ENCODE measurements at regions not wholly inside any gene's neighbourhood (a gene's known extent, or its start where the extent isn't known, plus 50 kb on each side); places are given as distances from the start of the nearest gene placed in this dataset.
A peak's percentile ranks its signal among the peaks of the same experiment; 100 is the strongest.
"Not testable (repeated sequence)": the region's sequence is repeated elsewhere in the genome, so short reads cannot be mapped to it uniquely, and the experiment has no call there.

DNA sequence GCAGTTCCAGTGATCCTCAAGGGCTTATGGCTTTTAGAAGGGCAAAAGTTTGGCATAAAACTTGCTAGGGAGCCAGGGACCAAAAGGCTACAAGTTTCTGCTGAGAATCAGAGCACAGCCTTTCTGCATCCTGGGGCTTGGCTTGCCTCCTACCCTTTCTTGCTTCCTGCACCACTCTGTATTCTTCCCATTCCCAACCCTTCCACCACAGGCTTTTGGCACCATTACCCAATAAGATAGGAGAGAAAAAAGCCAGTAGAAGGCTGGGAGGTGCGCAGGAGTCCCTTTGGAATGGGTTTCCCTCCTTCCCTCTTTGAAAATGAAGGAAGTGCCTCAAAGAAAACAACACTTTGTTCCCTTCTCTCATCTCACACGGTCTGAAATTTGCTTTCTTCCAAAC, 268.6 kb downstream of the PDCD6IP start:
- DNase-seq: no peak

GRCh38 chr3:34067536-34068051, 269.2 kb downstream of the PDCD6IP start:
- no peak for DNase-seq

- no peak for DNase-seq
These were observed 270.1 kb downstream of the PDCD6IP start for GRCh38 chr3:34068505-34068904.

DNA sequence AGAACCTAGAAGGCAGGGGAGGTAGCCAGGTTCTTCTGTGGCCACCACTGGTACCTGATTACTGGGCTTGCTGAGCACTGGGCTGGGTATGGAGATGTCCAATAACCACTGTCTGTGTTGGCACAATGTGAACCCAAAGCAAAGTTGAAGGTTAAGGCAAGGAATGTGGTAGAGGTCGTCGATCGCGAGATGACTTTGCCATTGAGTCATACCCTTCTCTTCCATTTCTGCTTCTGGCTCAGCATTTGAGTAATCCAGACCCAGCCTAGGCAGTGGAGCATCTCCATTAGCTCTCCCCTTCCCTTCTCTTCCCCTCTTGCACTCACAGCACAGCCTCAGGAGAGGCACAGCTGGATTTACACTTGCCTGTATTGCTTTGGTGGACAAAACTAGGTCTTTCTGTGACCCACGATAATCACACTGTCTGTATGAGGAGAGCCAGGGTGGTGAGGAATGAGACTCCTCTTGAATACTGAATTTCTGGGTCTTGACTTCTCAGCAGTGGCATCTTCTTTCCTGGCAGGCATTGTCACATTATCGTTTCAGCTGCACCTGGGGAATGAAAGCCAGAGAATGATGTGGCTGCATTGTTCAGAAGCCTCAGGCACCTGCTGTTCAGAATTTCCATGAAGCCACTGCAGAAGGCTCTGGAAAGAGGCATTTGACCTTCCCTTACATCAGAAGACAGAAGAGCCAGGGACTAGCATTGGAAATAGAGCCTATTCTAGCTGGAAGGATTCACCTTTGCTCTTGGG, 272.6 kb downstream of the PDCD6IP start:
- no peak for DNase-seq

DNA sequence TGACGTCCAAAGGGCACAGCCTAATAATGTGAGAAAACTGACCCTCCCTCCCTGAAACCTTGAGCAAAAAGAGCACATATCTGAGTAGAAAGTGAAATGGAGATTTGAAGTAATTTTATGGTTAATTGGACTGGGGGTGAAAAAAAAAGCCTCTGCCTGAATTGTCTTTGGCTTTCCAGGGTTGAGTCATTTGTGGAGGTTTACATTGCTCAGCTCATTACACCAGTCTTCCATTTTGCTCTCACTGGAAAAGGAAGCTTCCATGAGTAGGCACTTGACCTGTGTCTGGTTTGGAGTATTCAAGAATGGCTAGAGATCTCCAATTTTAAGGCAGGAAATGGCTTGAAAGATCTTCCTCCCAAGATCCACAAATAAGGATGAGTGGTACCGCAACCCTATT, 273.9 kb downstream of the PDCD6IP start:
- DNase-seq: no peak

GRCh38 chr3:34073111-34073510, 274.7 kb downstream of the PDCD6IP start:
- no peak for DNase-seq

- DNase-seq: no peak
These were observed 275.5 kb downstream of the PDCD6IP start for GRCh38 chr3:34073961-34074360.

GRCh38 chr3:34075975-34076374, 277.5 kb downstream of the PDCD6IP start:
- no peak for DNase-seq

DNA sequence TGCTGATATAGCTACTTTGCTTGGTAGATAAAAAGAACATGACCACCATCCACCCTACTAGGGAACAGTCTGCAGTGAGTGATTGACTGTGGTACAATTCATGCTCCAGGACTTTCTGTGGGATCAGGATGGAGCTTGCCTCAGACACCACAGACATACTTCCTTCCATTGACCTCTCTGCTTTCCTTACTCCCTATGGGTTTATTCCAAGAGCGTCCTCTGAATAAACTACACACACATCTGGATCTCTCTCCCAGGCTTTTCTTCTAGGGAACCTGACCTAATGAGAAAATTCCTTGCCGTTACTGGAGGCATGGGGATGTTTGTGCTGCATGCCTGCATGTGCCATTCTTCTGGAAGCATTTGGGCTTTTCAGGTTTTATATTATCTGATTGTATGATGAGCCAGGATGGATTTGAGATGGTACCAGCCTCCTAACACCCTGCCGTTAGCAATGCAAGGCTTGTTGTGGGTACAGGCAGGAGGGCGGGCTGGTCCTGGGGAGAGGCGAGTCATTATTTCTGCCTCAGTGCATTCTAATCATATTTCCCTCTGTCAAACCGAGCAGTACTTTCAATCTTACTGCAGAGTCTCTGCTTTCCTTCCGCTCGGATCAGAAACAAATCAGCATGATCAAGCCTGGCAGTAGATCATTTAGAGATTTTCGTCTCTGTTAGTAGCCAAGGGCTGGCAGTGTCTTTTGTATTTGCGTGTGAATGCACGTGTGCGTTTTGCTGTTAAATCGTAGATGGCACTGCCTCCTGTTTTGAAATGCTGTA, 279.2 kb downstream of the PDCD6IP start:
- DNase-seq: no peak

- DNase-seq: no peak
These were observed 280.0 kb downstream of the PDCD6IP start for GRCh38 chr3:34078418-34078817.

- not testable (repeated sequence) for DNase-seq
These were observed 281.4 kb downstream of the PDCD6IP start for GRCh38 chr3:34079849-34080248.

GRCh38 chr3:34090379-34090778, 291.9 kb downstream of the PDCD6IP start:
- DNase-seq: not testable (repeated sequence)

DNA sequence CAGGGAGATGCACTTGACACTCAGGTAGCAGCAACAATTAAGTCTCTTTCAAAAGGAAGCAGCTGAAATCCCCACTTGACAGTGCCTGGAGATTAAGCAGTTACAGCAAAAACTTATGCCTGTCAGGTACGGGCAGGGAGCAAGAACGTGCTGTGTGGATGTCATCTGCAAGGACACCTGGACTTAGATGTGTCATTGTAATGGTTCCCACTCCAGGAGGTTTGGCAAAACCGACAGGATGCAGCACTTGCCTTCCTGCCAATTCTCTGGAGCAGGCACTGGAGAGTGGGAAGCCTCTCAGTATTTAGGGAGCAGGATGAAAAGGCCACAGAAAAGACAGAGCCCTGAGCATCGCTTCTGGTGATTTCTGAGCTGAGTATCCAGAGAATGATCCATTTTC, 292.4 kb downstream of the PDCD6IP start:
- DNase-seq: no peak

- not testable (repeated sequence) for DNase-seq
These were observed 295.9 kb downstream of the PDCD6IP start for GRCh38 chr3:34094280-34094679.

DNA sequence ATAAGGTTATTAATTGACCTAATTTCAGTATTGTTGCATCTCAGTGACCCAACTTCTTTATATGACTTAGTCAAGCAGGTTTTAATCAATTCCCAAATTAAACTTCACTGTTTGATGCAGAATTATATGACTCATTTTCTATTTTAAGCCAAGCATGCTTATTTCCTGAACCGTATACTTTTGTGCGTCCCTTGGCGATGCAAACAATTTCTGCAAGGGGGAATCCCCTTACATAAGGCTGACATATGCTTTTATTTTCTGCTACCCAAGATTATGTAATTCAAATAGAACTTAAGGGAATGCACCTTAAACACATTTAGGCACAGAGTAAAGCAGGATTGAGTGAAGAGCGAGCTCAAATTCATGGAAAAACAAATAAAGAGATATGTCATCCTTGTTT, 303.9 kb downstream of the PDCD6IP start:
- no peak for DNase-seq

DNA sequence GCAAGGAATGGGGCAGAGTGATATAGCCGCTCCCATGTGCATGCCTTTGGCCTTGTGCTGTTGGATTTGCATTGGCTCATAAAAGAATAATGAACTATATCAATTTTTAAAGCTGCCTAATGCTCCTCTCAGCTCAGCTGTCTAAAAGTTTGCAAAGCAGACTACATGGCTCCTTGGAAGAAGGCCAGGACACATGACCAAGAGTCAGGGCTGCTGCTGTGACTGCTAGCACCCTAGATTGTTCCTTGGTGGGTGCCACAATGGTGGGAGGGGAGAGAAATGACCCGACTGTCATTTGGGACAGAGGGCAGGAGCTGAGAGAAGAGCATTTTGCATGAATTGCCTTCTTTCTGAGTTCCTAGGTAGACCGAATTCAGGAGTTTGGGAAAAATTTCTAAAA, 307.9 kb downstream of the PDCD6IP start:
- no peak for DNase-seq

DNA sequence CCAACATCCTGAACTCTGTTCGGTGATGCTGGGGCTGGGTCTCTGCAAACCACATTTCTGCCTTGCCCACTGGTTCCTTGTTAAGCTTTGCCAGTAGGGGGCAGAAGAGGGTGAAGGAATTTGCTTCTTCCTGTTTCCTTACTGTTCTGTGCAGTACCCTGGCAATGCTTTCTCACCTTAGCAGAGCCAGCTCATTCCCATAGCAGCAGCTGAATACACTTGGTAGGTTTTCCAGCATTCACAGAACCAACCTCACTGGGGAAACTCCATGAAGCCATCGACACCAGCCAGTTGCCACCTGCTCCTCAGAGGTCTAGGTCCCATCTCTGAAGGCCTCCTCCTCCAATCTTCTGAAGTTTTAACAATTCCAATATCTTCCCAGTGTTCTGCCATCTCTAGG, 308.4 kb downstream of the PDCD6IP start:
- DNase-seq: peak in 1 of 2 donors; percentile 21

DNA sequence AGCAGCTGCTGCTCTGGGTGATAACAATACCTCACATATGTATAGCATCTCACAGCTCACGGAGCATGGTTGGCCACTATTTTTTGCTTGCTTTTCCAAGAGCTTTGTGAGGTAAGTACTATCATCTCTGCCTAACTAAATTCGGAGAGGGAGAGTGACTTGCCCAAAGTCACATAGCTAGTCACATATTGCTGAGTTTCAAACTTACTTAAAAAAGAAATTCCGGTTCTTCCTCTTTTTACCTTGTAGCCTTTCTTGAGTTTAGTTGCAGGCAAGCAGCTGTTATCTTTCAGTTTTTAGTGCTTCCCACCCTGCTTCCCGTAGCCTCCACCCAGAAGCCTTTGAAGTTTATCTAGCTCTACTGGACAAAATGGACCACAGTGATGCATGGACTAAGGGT, 309.2 kb downstream of the PDCD6IP start:
- DNase-seq: no peak

DNA sequence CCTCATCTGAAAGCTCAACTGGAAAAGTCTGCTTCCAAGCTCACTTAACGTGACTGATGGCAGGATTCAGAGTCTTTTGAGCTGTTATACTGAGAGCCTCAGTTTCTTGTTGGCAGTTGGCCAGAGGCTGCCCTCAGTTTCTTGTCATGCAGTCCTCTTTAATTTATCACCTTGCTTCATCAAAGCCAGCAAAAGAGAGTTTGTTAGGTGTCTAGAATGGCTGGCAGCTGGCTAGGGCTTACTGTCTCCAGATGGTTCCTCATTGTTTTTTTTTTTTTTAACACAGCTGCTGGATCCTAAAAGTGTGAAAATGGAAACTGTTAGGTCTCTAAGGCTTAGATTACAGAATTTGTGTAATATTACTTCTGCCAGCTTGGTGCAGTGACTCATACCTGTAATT, 310.6 kb downstream of the PDCD6IP start:
- no peak for DNase-seq

DNA sequence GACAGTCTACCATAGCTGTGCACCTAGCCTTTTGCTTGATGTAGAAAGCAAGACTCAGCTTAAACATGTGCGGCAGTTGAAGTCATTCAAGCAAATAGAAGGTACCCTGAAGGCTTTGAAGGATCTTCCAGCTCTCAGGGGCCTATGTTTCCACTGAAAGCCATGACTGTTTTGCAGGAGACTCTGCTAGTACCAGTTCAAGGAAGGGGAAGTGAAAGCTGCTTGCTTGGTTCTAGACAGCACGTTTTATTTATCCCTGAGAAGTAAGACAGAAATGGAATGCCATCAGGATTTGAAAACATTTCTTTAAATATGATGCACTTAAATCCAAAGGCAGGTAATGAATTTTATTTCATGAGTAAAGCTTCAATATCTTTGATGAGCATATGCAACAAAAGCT, 311.4 kb downstream of the PDCD6IP start:
- no peak for DNase-seq

GRCh38 chr3:34111361-34111760, 312.9 kb downstream of the PDCD6IP start:
- DNase-seq: no peak

GRCh38 chr3:34112261-34112660, 313.8 kb downstream of the PDCD6IP start:
- not testable (repeated sequence) for DNase-seq

- DNase-seq: no peak
These were observed 332.7 kb downstream of the PDCD6IP start for GRCh38 chr3:34131091-34131490.

DNA sequence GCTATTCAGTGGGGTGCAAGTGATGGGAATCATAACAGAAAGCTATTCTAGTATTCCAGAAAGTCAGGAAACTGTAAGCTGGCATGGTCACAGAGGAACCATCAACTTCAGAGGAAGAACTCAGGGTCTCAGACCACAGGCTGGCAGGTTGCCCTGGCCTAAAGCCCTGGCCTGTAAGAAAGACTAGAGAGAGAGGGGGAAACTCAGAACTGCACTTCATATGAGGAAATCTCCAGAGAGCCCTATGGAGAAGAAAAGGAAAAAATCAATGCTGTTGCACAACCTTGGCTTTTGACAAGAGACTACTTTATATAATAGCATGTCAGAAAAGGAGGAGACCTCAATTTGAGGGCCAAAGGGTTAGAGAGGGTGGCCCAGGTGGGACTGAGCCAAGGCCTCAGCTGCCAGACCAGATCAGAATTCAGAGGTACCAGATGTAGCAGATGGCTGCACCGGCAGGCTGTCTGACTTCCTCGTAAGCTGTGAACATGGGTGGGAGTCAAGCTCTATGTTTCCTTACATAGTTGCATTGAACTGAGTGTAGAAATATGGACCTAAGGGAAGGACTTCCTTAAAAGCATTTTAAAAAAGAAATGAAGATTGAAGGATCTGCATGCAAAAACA, 333.8 kb downstream of the PDCD6IP start:
- no peak for DNase-seq
